CD4-positive, CD25-positive, alpha-beta regulatory T cell (primary cell): ENCODE measurements at regions not wholly inside any gene's neighbourhood (a gene's known extent, or its start where the extent isn't known, plus 50 kb on each side); places are given as distances from the start of the nearest gene placed in this dataset.

Experiments used
- ATAC-seq, 2 donors: fragments of 150-1000 bp; cut with Tn5 transposase; one replicate each; pipeline ENCODE4 v1.10.0; 2021; ENCODE audit warnings: low read depth in 2 of 2, moderate number of reproducible peaks in 2 of 2, moderate library complexity in 1 of 2
- DNase-seq, 3 donors: peaks; one replicate each; pipeline versions ENCODE4 v3.0.0 to v3.0.0-alpha.2; 2012 to 2022; ENCODE audit warnings: mixed read lengths in 1 of 3
- H3K27ac ChIP-seq: one replicate; pipeline ENCODE4 v1.7.0; 2013; ENCODE audit warnings: mild to moderate bottlenecking, low read length; ENCODE audit not compliant: insufficient read depth, poor library complexity, severe bottlenecking
- H3K27me3 ChIP-seq: one replicate; pipeline ENCODE4 v1.7.0; 2013; ENCODE audit warnings: low read length; ENCODE audit not compliant: control insufficient read depth, insufficient read depth
- H3K36me3 ChIP-seq: one replicate; pipeline ENCODE4 v1.7.0; 2013; ENCODE audit warnings: mild to moderate bottlenecking, low read length, moderate library complexity; ENCODE audit not compliant: control insufficient read depth, insufficient read depth
- H3K4me1 ChIP-seq: 2 replicates; pipeline ENCODE4 v1.7.0; 2013; ENCODE audit warnings: mild to moderate bottlenecking, low read length; ENCODE audit not compliant: insufficient read depth, control insufficient read depth, poor library complexity, severe bottlenecking
- H3K4me3 ChIP-seq: one replicate; pipeline ENCODE4 v1.7.0; 2013; ENCODE audit warnings: low read depth, mild to moderate bottlenecking, low read length, moderate library complexity
- H3K9me3 ChIP-seq, 2 experiments: 1 replicate in 1 of 2; 2 replicates in 1 of 2; pipeline ENCODE4 v1.7.0; 2013; ENCODE audit warnings: low read length in 2 of 2, mild to moderate bottlenecking in 1 of 2, moderate library complexity in 1 of 2; ENCODE audit not compliant: control insufficient read depth in 2 of 2
- H3K27ac Mint-ChIP-seq, 3 donors: one replicate each; pipeline ENCODE4 v1.8.0; 2020 to 2022; ENCODE audit warnings: mild to moderate bottlenecking in 3 of 3, mixed read lengths in 3 of 3, moderate library complexity in 2 of 3
- H3K27me3 Mint-ChIP-seq: one replicate; pipeline ENCODE4 v1.8.0; 2022; ENCODE audit warnings: mild to moderate bottlenecking, mixed read lengths
- H3K36me3 Mint-ChIP-seq: one replicate; pipeline ENCODE4 v1.8.0; 2020; ENCODE audit warnings: mixed read lengths
- H3K4me1 Mint-ChIP-seq, 4 donors: one replicate each; pipeline ENCODE4 v1.8.0; 2020 to 2022; ENCODE audit warnings: mixed read lengths in 4 of 4, mild to moderate bottlenecking in 1 of 4
- H3K4me3 Mint-ChIP-seq, 4 donors: one replicate each; pipeline ENCODE4 v1.8.0; 2020 to 2022; ENCODE audit warnings: mild to moderate bottlenecking in 4 of 4, mixed read lengths in 4 of 4, moderate library complexity in 3 of 4
- H3K9me3 Mint-ChIP-seq, 7 donors: one replicate each; pipeline ENCODE4 v1.8.0; 2020 to 2022; ENCODE audit warnings: mixed read lengths in 7 of 7, mild to moderate bottlenecking in 3 of 7, moderate library complexity in 2 of 7

- Histone ChIP-seq H3K27me3 (no peaks in the 10 kb centered on the region), H3K4me1 (no peaks in the 10 kb centered on the region), H3K36me3 (no peaks in the 10 kb centered on the region), H3K4me3 (no peak overlapping the region), H3K27ac (no peak overlapping the region), H3K9me3 (no peaks in the 10 kb centered on the region)
- Mint-ChIP-seq H3K4me1 (no peaks in the 10 kb centered on the region), H3K27ac (no peak overlapping the region), H3K9me3 (peaks cover 0 to 20% (median 7%) of the 10 kb centered on the region in 7 donors), H3K27me3 (no peaks in the 10 kb centered on the region), H3K4me3 (no peak overlapping the region), H3K36me3 (no peaks in the 10 kb centered on the region)
- DNase-seq (no peak), ATAC-seq (no peak)
Observed at GRCh38 chr9:82458296-82458695, 469.7 kb downstream of the SPATA31D1 start.

GRCh38 chr9:82466616-82467260 lies 478.2 kb downstream of the SPATA31D1 start:
- H3K36me3 ChIP-seq = no peaks in the 10 kb centered on the region
- Mint-ChIP-seq H3K4me3 (no peak overlapping the region), H3K4me1 (no peaks in the 10 kb centered on the region), H3K9me3 (peaks cover 0 to 11% (median 4%) of the 10 kb centered on the region in 7 donors), H3K27me3 (no peaks in the 10 kb centered on the region), H3K36me3 (no peaks in the 10 kb centered on the region), H3K27ac (no peak overlapping the region)
- H3K4me1 ChIP-seq = no peaks in the 10 kb centered on the region
- H3K4me3 ChIP-seq = no peak overlapping the region
- H3K27me3 ChIP-seq = no peaks in the 10 kb centered on the region
- no peaks in the 10 kb centered on the region for H3K9me3 ChIP-seq
- no peak for ATAC-seq
- H3K27ac ChIP-seq = no peak overlapping the region
- no peak for DNase-seq

GRCh38 chr9:82467436-82467835 lies 478.9 kb downstream of the SPATA31D1 start:
- Histone ChIP-seq H3K4me1 (no peaks in the 10 kb centered on the region), H3K27ac (no peak overlapping the region), H3K36me3 (no peaks in the 10 kb centered on the region), H3K4me3 (no peak overlapping the region), H3K27me3 (no peaks in the 10 kb centered on the region), H3K9me3 (no peaks in the 10 kb centered on the region)
- Mint-ChIP-seq H3K27ac (no peak overlapping the region), H3K36me3 (no peaks in the 10 kb centered on the region), H3K9me3 (peaks cover 0 to 12% (median 4%) of the 10 kb centered on the region in 7 donors), H3K4me1 (no peaks in the 10 kb centered on the region), H3K4me3 (no peak overlapping the region), H3K27me3 (no peaks in the 10 kb centered on the region)
- DNase-seq (no peak), ATAC-seq (no peak)

GRCh38 chr9:82474235-82474634 lies 485.7 kb downstream of the SPATA31D1 start:
- H3K36me3 Mint-ChIP-seq = no peaks in the 10 kb centered on the region
- no peak overlapping the region for H3K27ac ChIP-seq
- peaks cover 0 to 18% (median 2%) of the 10 kb centered on the region in 7 donors for H3K9me3 Mint-ChIP-seq
- ATAC-seq = no peak
- H3K4me3 Mint-ChIP-seq = no peak overlapping the region
- no peaks in the 10 kb centered on the region for H3K27me3 Mint-ChIP-seq
- H3K36me3 ChIP-seq = no peaks in the 10 kb centered on the region
- no peaks in the 10 kb centered on the region for H3K4me1 ChIP-seq
- no peaks in the 10 kb centered on the region for H3K27me3 ChIP-seq
- H3K9me3 ChIP-seq = no peaks in the 10 kb centered on the region
- H3K4me3 ChIP-seq = no peak overlapping the region
- H3K4me1 Mint-ChIP-seq = no peaks in the 10 kb centered on the region
- H3K27ac Mint-ChIP-seq = no peak overlapping the region
- DNase-seq = no peak

GRCh38 chr9:82475584-82476301 lies 487.2 kb downstream of the SPATA31D1 start:
- H3K27me3 Mint-ChIP-seq = no peaks in the 10 kb centered on the region
- DNase-seq (no peak), ATAC-seq (no peak)
- Histone ChIP-seq H3K4me1 (no peaks in the 10 kb centered on the region), H3K4me3 (no peak overlapping the region), H3K27ac (no peak overlapping the region), H3K9me3 (no peaks in the 10 kb centered on the region), H3K27me3 (no peaks in the 10 kb centered on the region), H3K36me3 (no peaks in the 10 kb centered on the region)
- no peaks in the 10 kb centered on the region for H3K4me1 Mint-ChIP-seq
- H3K27ac Mint-ChIP-seq = no peak overlapping the region
- peaks cover 0 to 18% (median 0%) of the 10 kb centered on the region in 7 donors for H3K9me3 Mint-ChIP-seq
- H3K36me3 Mint-ChIP-seq = no peaks in the 10 kb centered on the region
- H3K4me3 Mint-ChIP-seq = no peak overlapping the region

GRCh38 chr9:82480921-82481320 lies 492.3 kb downstream of the SPATA31D1 start:
- Mint-ChIP-seq H3K4me1 (no peaks in the 10 kb centered on the region), H3K9me3 (peaks cover 0 to 10% (median 4%) of the 10 kb centered on the region in 7 donors), H3K36me3 (no peaks in the 10 kb centered on the region), H3K4me3 (no peak overlapping the region), H3K27me3 (no peaks in the 10 kb centered on the region), H3K27ac (no peak overlapping the region)
- H3K4me3 ChIP-seq = no peak overlapping the region
- ATAC-seq (no peak), DNase-seq (no peak)
- H3K4me1 ChIP-seq = no peaks in the 10 kb centered on the region
- no peak overlapping the region for H3K27ac ChIP-seq
- no peaks in the 10 kb centered on the region for H3K9me3 ChIP-seq
- H3K36me3 ChIP-seq = no peaks in the 10 kb centered on the region
- H3K27me3 ChIP-seq = no peaks in the 10 kb centered on the region

- Histone ChIP-seq H3K4me3 (no peak overlapping the region), H3K27me3 (no peaks in the 10 kb centered on the region), H3K27ac (no peak overlapping the region), H3K4me1 (no peaks in the 10 kb centered on the region), H3K9me3 (peaks cover 0 to 5% of the 10 kb centered on the region in 2 experiments), H3K36me3 (no peaks in the 10 kb centered on the region)
- Mint-ChIP-seq H3K27ac (no peak overlapping the region), H3K36me3 (no peaks in the 10 kb centered on the region), H3K9me3 (peaks cover 0 to 13% (median 4%) of the 10 kb centered on the region in 7 donors), H3K4me3 (no peak overlapping the region), H3K4me1 (no peaks in the 10 kb centered on the region), H3K27me3 (no peaks in the 10 kb centered on the region)
- ATAC-seq (no peak), DNase-seq (no peak)
Observed at GRCh38 chr9:82487935-82488312, 499.4 kb downstream of the SPATA31D1 start.
